Prostate gland (tissue), 2 donors: ENCODE measurements at regions not wholly inside any gene's neighbourhood (a gene's known extent, or its start where the extent isn't known, plus 50 kb on each side); places are given as distances from the start of the nearest gene placed in this dataset.

Experiments
- DNase-seq: peaks from one replicate; pipeline ENCODE4 v3.0.0-alpha.2; 2019; ENCODE audit warnings: low spot score
- H3K27ac ChIP-seq, 2 donors: fragments of 200-600 bp; sonication (generic); 2 replicates each; pipeline ENCODE4 v1.5.1; 2017 to 2019
- H3K27me3 ChIP-seq: fragments of 200-600 bp; sonication (generic); replicated peaks from 2 replicates; pipeline ENCODE4 v1.5.1; 2019; ENCODE audit not compliant: insufficient read depth
- H3K36me3 ChIP-seq, 2 donors: fragments of 200-600 bp; sonication (generic); 1 replicate in 1 of 2; 2 replicates in 1 of 2; pipeline versions ENCODE4 v1.5.1 to v1.8.1; 2017 to 2019
- H3K4me1 ChIP-seq: fragments of 200-600 bp; sonication (generic); replicated peaks from 2 replicates; pipeline ENCODE4 v1.5.1; 2019
- H3K4me3 ChIP-seq, 2 donors: fragments of 200-600 bp; sonication (generic); 2 replicates each; pipeline ENCODE4 v1.5.1; 2017 to 2019
- H3K9me3 ChIP-seq: fragments of 200-600 bp; sonication (generic); 2 replicates; pipeline ENCODE4 v1.5.1; 2017
- CTCF ChIP-seq, 4 experiments: fragments of 200-600 bp in 2 of 4; fragments of 450-650 bp in 2 of 4; sonication (generic) in 2 of 4; IDR thresholded peaks; 1 replicate in 3 of 4; 2 replicates in 1 of 4; pipeline ENCODE4 v1.5.1; 2016 to 2019; ENCODE audit warnings: antibody characterized with exemption in 4 of 4, mild to moderate bottlenecking in 2 of 4, moderate library complexity in 2 of 4
- POLR2A ChIP-seq: fragments of 450-650 bp; IDR thresholded peaks from one replicate; pipeline ENCODE4 v1.6.1; 2016; ENCODE audit warnings: antibody characterized with exemption, mild to moderate bottlenecking
- POLR2AphosphoS5 ChIP-seq: sonication (generic); formaldehyde crosslinking; IDR thresholded peaks from one replicate; pipeline ENCODE4 v1.6.1; 2017; ENCODE audit warnings: antibody characterized with exemption
- WGBS: methylation state at CpG from one replicate; pipeline ENCODE4 v1.1.5; 2018; 5-methylcytosine and 5-hydroxymethylcytosine counted together
- intact Hi-C: fragments of 100-400 bp; cut with DNase I; formaldehyde crosslinking; loops from one replicate; pipeline ENCODE4 v1.14.2; 2022

GRCh38 chr10:78173360-78174015 is 139.8 kb downstream of the RPS24 start:
- no peaks in the 10 kb centered on the region for H3K4me1 ChIP-seq
- no peak overlapping the region for H3K27ac ChIP-seq
- no peak for TF ChIP-seq CTCF (IDR thresholded peaks at IDR 0.05)
- no peak for TF ChIP-seq POLR2A
- no peak for TF ChIP-seq POLR2AphosphoS5
- no peak for DNase-seq
- H3K9me3 ChIP-seq = no peaks in the 10 kb centered on the region
- 95% methylated on average over 6 of the region's 6 CpGs for WGBS
- no peaks in the 10 kb centered on the region for H3K36me3 ChIP-seq
- intact Hi-C loops = no loop called here
- no peak overlapping the region for H3K4me3 ChIP-seq
- H3K27me3 ChIP-seq = no peaks in the 10 kb centered on the region

DNA sequence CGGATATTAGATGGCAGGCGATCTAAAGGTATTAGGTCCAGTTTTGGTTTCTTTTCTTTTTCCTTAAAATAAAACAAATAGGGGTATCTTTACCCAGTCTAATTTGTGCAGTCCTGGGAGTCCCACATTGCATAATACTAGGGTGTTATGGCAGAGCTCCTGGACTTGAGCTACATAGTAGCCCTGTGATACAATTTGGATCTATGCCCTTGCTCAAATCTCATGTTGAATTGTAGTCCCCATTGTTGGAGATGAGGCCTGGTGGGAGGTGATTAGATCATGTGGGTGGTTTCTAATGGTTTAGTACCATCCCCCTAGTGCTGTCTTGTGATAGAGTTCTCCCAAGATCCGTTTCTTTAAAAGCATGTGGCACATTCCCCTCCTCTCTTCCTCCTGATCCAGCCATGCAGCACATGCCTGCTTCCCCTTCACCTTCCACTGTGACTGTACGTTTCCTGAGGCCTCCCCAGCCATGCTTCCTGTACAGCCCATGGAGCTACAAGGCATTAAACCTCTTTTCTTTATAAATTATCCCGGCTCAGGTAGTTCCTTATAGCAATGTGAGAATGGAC is 141.9 kb downstream of the RPS24 start:
- Histone ChIP-seq H3K36me3 (no peaks in the 10 kb centered on the region), H3K27ac (no peak overlapping the region), H3K27me3 (no peaks in the 10 kb centered on the region), H3K4me3 (no peak overlapping the region), H3K4me1 (no peaks in the 10 kb centered on the region), H3K9me3 (no peaks in the 10 kb centered on the region)
- TF ChIP-seq CTCF (IDR thresholded peaks at IDR 0.05) = no peak
- no peak for TF ChIP-seq POLR2AphosphoS5
- TF ChIP-seq POLR2A = no peak
- intact Hi-C loops = no loop called here
- WGBS = 65% methylated on average over 5 of the region's 5 CpGs
- DNase-seq = no peak

GRCh38 chr10:78176320-78177317 is 143.0 kb downstream of the RPS24 start:
- H3K36me3 ChIP-seq = no peaks in the 10 kb centered on the region
- no peak overlapping the region for H3K4me3 ChIP-seq
- no peaks in the 10 kb centered on the region for H3K27me3 ChIP-seq
- WGBS = 95% methylated on average over 24 of the region's 24 CpGs
- no peaks in the 10 kb centered on the region for H3K9me3 ChIP-seq
- intact Hi-C loops = no loop called here
- no peak for DNase-seq
- TF ChIP-seq POLR2AphosphoS5 = no peak
- no peak for TF ChIP-seq POLR2A
- no peak for TF ChIP-seq CTCF (IDR thresholded peaks at IDR 0.05)
- H3K27ac ChIP-seq = no peak overlapping the region
- no peaks in the 10 kb centered on the region for H3K4me1 ChIP-seq

DNA sequence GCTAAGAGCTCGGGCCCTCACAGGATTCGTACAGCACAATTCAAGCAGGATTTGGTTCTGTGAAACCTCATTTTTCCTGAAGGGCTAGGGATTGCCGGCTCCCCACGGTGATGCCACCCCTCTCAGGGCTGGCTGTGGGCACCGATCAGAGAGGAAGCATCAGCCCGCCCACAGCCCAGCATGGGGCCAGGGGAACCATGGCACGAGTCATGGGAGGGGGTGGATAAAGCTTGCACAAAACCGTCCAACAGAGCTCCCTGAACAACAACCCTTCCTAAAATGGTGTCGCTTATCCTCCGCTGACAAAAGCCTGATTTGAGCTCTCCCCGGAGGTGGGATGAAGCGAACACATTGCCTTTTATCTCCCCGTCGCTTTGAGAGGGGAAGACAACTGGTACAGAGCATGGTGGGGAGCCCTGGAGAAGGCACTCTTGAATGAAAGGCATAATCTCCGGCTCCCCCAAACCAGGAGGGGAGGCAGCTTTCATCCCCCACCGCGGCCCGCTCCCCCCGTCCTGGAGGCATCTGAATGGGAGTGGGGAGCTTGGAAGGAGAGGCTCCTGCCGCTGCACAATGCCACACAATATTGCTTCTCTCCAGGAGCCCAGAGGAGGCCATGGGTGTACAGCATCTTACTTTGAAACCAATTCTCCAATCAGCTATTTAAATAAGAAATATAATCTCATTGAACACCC is 144.0 kb downstream of the RPS24 start:
- DNase-seq = no peak
- intact Hi-C loops = no loop called here
- Histone ChIP-seq H3K27ac (no peak overlapping the region), H3K9me3 (no peaks in the 10 kb centered on the region), H3K4me1 (no peaks in the 10 kb centered on the region), H3K4me3 (no peak overlapping the region), H3K36me3 (no peaks in the 10 kb centered on the region), H3K27me3 (no peaks in the 10 kb centered on the region)
- no peak for TF ChIP-seq POLR2AphosphoS5
- no peak for TF ChIP-seq POLR2A
- no peak for TF ChIP-seq CTCF (IDR thresholded peaks at IDR 0.05)
- 79% methylated on average over 20 of the region's 20 CpGs for WGBS
